Esophagus muscularis mucosa (tissue), 4 donors: ENCODE measurements at regions not wholly inside any gene's neighbourhood (a gene's known extent, or its start where the extent isn't known, plus 50 kb on each side); places are given as distances from the start of the nearest gene placed in this dataset.

Experiments
- DNase-seq: peaks from one replicate; pipeline ENCODE4 v3.0.0-alpha.2; 2017; ENCODE audit errors: extremely low spot score
- H3K27ac ChIP-seq, 4 donors: fragments of 200-600 bp; sonication (generic); replicated peaks in 1 of 4; 1 replicate in 3 of 4; 2 replicates in 1 of 4; pipeline ENCODE4 v1.5.1; 2016 to 2019; ENCODE audit warnings: mild to moderate bottlenecking in 1 of 4
- H3K27me3 ChIP-seq, 4 donors: fragments of 200-600 bp; sonication (generic); one replicate each; pipeline versions ENCODE4 v1.5.1 to v1.6.0; 2016 to 2019
- H3K36me3 ChIP-seq, 4 donors: fragments of 200-600 bp; sonication (generic); one replicate each; pipeline ENCODE4 v1.5.1; 2016 to 2019
- H3K4me1 ChIP-seq, 4 donors: fragments of 200-600 bp; sonication (generic); one replicate each; pipeline ENCODE4 v1.5.1; 2016 to 2019
- H3K4me3 ChIP-seq, 4 donors: fragments of 200-600 bp; sonication (generic); 1 replicate in 2 of 4; 2 replicates in 2 of 4; pipeline ENCODE4 v1.5.1; 2016 to 2019; ENCODE audit warnings: mild to moderate bottlenecking in 4 of 4, moderate library complexity in 1 of 4
- H3K9me3 ChIP-seq, 4 donors: fragments of 200-600 bp; sonication (generic); 1 replicate in 3 of 4; 2 replicates in 1 of 4; pipeline ENCODE4 v1.5.1; 2016 to 2019
- EP300 ChIP-seq: sonication (generic); formaldehyde crosslinking; IDR thresholded peaks from one replicate; pipeline ENCODE4 v1.6.1; 2017; ENCODE audit warnings: antibody characterized with exemption
- POLR2A ChIP-seq: fragments of 450-650 bp; IDR thresholded peaks from one replicate; pipeline ENCODE4 v1.6.1; 2017; ENCODE audit warnings: antibody characterized with exemption, moderate library complexity, mild to moderate bottlenecking, low read depth
- POLR2AphosphoS5 ChIP-seq, 2 donors: sonication (generic); formaldehyde crosslinking; IDR thresholded peaks; one replicate each; pipeline ENCODE4 v1.6.1; 2017; ENCODE audit warnings: antibody characterized with exemption in 2 of 2
- WGBS: methylation state at CpG from one replicate; pipeline ENCODE4 v1.1.5; 2018; 5-methylcytosine and 5-hydroxymethylcytosine counted together
- intact Hi-C: fragments of 100-400 bp; cut with DNase I; formaldehyde crosslinking; loops from one replicate; pipeline ENCODE4 v1.15.1; 2023
- TF ChIP-seq, protein P1 (sequence below), 3 experiments: fragments of 200-600 bp in 2 of 3; fragments of 450-650 bp in 1 of 3; sonication (generic) in 2 of 3; IDR thresholded peaks; one replicate each; pipeline ENCODE4 v1.5.1; 2017 to 2019; ENCODE audit warnings: antibody characterized with exemption in 3 of 3, mild to moderate bottlenecking in 2 of 3, moderate library complexity in 1 of 3

DNA sequence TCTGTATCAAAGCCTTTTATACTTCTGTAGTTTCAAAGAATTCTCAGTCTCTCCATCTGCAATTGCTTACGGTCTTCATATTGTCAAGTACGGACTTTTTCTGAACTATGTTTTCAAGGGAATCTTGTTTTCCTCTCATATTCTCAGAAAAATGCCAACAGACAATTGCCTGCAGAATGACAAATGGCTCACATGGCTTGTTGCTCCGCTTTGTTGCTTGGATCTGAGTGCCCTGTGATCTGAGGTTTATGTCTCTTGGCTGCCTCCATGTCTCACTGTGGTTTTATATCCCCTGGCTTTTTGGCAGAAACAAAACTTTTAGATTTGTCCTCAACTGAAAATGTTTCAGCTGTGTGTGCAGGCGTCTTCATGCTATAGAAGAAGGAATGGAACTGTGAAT lies 285.4 kb upstream of the CHD6 start:
- no peak for DNase-seq
- no peaks in the 10 kb centered on the region for H3K27me3 ChIP-seq
- no peaks in the 10 kb centered on the region for H3K36me3 ChIP-seq
- H3K27ac ChIP-seq: no peak overlapping the region
- TF ChIP-seq EP300 (no peak), POLR2AphosphoS5 (IDR thresholded peaks at IDR 0.05) (no peak), POLR2A (no peak)
- TF ChIP-seq, protein P1, sequence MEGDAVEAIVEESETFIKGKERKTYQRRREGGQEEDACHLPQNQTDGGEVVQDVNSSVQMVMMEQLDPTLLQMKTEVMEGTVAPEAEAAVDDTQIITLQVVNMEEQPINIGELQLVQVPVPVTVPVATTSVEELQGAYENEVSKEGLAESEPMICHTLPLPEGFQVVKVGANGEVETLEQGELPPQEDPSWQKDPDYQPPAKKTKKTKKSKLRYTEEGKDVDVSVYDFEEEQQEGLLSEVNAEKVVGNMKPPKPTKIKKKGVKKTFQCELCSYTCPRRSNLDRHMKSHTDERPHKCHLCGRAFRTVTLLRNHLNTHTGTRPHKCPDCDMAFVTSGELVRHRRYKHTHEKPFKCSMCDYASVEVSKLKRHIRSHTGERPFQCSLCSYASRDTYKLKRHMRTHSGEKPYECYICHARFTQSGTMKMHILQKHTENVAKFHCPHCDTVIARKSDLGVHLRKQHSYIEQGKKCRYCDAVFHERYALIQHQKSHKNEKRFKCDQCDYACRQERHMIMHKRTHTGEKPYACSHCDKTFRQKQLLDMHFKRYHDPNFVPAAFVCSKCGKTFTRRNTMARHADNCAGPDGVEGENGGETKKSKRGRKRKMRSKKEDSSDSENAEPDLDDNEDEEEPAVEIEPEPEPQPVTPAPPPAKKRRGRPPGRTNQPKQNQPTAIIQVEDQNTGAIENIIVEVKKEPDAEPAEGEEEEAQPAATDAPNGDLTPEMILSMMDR (IDR thresholded peaks at IDR 0.05): no peak
- no peak overlapping the region for H3K4me3 ChIP-seq
- H3K4me1 ChIP-seq: peaks cover 0 to 22% (median 0%) of the 10 kb centered on the region in 4 donors
- 33% methylated on average over 4 of the region's 4 CpGs for WGBS
- intact Hi-C loops: no loop called here
- no peaks in the 10 kb centered on the region for H3K9me3 ChIP-seq

- TF ChIP-seq POLR2AphosphoS5 (IDR thresholded peaks at IDR 0.05) (no peak), EP300 (no peak), POLR2A (no peak)
- TF ChIP-seq, protein P1 (IDR thresholded peaks at IDR 0.05): no peak
- no peaks in the 10 kb centered on the region for H3K36me3 ChIP-seq
- intact Hi-C loops: no loop called here
- no peak overlapping the region for H3K4me3 ChIP-seq
- H3K4me1 ChIP-seq: peaks cover 0 to 22% (median 0%) of the 10 kb centered on the region in 4 donors
- H3K9me3 ChIP-seq: no peaks in the 10 kb centered on the region
- 54% methylated on average over 4 of the region's 4 CpGs for WGBS
- peaks cover 0 to 8% (median 0%) of the 10 kb centered on the region in 4 donors for H3K27me3 ChIP-seq
- peak; percentile 57 for DNase-seq
- no peak overlapping the region for H3K27ac ChIP-seq
These were observed 284.2 kb upstream of the CHD6 start for GRCh38 chr20:41902346-41902745.

- Histone ChIP-seq H3K36me3 (no peaks in the 10 kb centered on the region), H3K9me3 (no peaks in the 10 kb centered on the region), H3K4me1 (peaks cover 0 to 22% (median 0%) of the 10 kb centered on the region in 4 donors), H3K4me3 (no peak overlapping the region), H3K27ac (no peak overlapping the region), H3K27me3 (peaks cover 0 to 8% (median 0%) of the 10 kb centered on the region in 4 donors)
- TF ChIP-seq, protein P1 (IDR thresholded peaks at IDR 0.05): no peak
- no peak for TF ChIP-seq EP300
- TF ChIP-seq POLR2A: no peak
- no peak for TF ChIP-seq POLR2AphosphoS5 (IDR thresholded peaks at IDR 0.05)
- 66% methylated on average over 4 of the region's 4 CpGs for WGBS
- intact Hi-C loops: no loop called here
- DNase-seq: peak; percentile 17
These were observed 282.1 kb upstream of the CHD6 start for GRCh38 chr20:41900201-41900691.

GRCh38 chr20:41897708-41898107 lies 279.5 kb upstream of the CHD6 start:
- Histone ChIP-seq H3K4me3 (no peak overlapping the region), H3K4me1 (peaks cover 0 to 4% (median 0%) of the 10 kb centered on the region in 4 donors), H3K27me3 (peaks cover 0 to 8% (median 0%) of the 10 kb centered on the region in 4 donors), H3K27ac (no peak overlapping the region), H3K36me3 (no peaks in the 10 kb centered on the region), H3K9me3 (no peaks in the 10 kb centered on the region)
- intact Hi-C loops: no loop called here
- no peak for DNase-seq
- no peak for TF ChIP-seq POLR2A
- TF ChIP-seq POLR2AphosphoS5 (IDR thresholded peaks at IDR 0.05): no peak
- TF ChIP-seq EP300: no peak
- TF ChIP-seq, protein P1 (IDR thresholded peaks at IDR 0.05): no peak
- 77% methylated on average over 5 of the region's 5 CpGs for WGBS
